Nephron (organoid): ENCODE measurements at regions not wholly inside any gene's neighbourhood (a gene's known extent, or its start where the extent isn't known, plus 50 kb on each side); places are given as distances from the start of the nearest gene placed in this dataset.

Experiments
- H3K27ac Mint-ChIP-seq, 3 experiments: 2 replicates each; pipeline ENCODE4 v1.8.0; 2020; ENCODE audit warnings: mixed read lengths in 3 of 3, mild to moderate bottlenecking in 2 of 3, moderate library complexity in 1 of 3
- H3K27me3 Mint-ChIP-seq: 2 replicates; pipeline ENCODE4 v1.8.0; 2021; ENCODE audit warnings: low read depth, mild to moderate bottlenecking, moderate library complexity, mixed read lengths
- H3K36me3 Mint-ChIP-seq: 2 replicates; pipeline ENCODE4 v1.8.0; 2020; ENCODE audit warnings: low read depth, mixed read lengths
- H3K4me1 Mint-ChIP-seq: 2 replicates; pipeline ENCODE4 v1.8.0; 2020; ENCODE audit warnings: mixed read lengths
- H3K4me3 Mint-ChIP-seq, 3 experiments: 2 replicates each; pipeline ENCODE4 v1.8.0; 2020; ENCODE audit warnings: mild to moderate bottlenecking in 3 of 3, mixed read lengths in 3 of 3, moderate library complexity in 2 of 3
- H3K9me3 Mint-ChIP-seq: 2 replicates; pipeline ENCODE4 v1.8.0; 2020; ENCODE audit warnings: mixed read lengths
- CTCF ChIP-seq, 3 experiments: fragments of 200-600 bp; sonication (generic); IDR thresholded peaks; one replicate each; pipeline ENCODE4 v1.5.0; 2021; ENCODE audit warnings: antibody characterized with exemption in 3 of 3; ENCODE audit not compliant: unreplicated experiment in 3 of 3

- Mint-ChIP-seq H3K36me3 (no peaks in the 10 kb centered on the region), H3K9me3 (no peaks in the 10 kb centered on the region), H3K27ac (peak overlapping the region in 1 of 3 experiments; percentile 12)
Measured at GRCh38 chr3:34256791-34257190, 458.4 kb downstream of the PDCD6IP start.

GRCh38 chr3:34258271-34258998 lies 460.0 kb downstream of the PDCD6IP start:
- Mint-ChIP-seq H3K27ac (no peak overlapping the region), H3K4me3 (no peak overlapping the region), H3K27me3 (peaks cover 3% of the 10 kb centered on the region), H3K9me3 (no peaks in the 10 kb centered on the region), H3K36me3 (no peaks in the 10 kb centered on the region), H3K4me1 (peaks cover 36% of the 10 kb centered on the region)
- no peak for TF ChIP-seq CTCF (IDR thresholded peaks at IDR 0.05; ENCODE audit: unreplicated experiment in 3 of 3)

More at GRCh38 chr3:34256791-34257190, 458.4 kb downstream of the PDCD6IP start:
- H3K27me3 Mint-ChIP-seq, result peaks cover 3% of the 10 kb centered on the region
- no peak overlapping the region for H3K4me3 Mint-ChIP-seq
- peaks cover 21% of the 10 kb centered on the region for H3K4me1 Mint-ChIP-seq
- TF ChIP-seq CTCF (IDR thresholded peaks at IDR 0.05; ENCODE audit: unreplicated experiment in 3 of 3), result no peak

GRCh38 chr3:34260271-34261000 lies 462.0 kb downstream of the PDCD6IP start:
- H3K9me3 Mint-ChIP-seq, result no peaks in the 10 kb centered on the region
- TF ChIP-seq CTCF (IDR thresholded peaks at IDR 0.05; ENCODE audit: unreplicated experiment in 3 of 3), result peak; percentile 62 to 77 (median 68)
- H3K4me3 Mint-ChIP-seq, result no peak overlapping the region
- peak overlapping the region; percentile 57 to 68 (median 58) for H3K27ac Mint-ChIP-seq
- H3K4me1 Mint-ChIP-seq, result peaks cover 48% of the 10 kb centered on the region
- H3K36me3 Mint-ChIP-seq, result no peaks in the 10 kb centered on the region
- H3K27me3 Mint-ChIP-seq, result no peaks in the 10 kb centered on the region

DNA sequence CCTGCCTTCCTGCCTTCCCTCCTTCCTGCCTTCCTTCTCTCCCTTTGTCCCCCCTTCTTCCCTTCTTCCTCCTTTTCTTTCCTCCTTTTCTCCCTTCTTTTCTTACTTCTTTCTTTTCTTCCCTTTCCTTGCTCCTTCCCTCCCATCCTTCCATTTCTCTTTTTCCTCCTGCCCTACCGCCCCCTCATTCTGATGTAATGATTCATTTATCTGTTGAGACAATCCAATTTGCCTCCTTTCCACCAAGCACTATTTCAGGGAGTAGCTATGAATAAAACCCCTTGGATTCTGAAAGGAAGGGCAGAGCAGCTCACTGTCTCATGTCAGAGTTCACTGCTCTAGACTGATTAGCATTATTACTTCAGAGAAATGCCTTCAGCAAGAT lies 462.6 kb downstream of the PDCD6IP start:
- no peaks in the 10 kb centered on the region for H3K9me3 Mint-ChIP-seq
- peak overlapping the region; percentile 57 to 68 (median 58) for H3K27ac Mint-ChIP-seq
- H3K36me3 Mint-ChIP-seq, result no peaks in the 10 kb centered on the region
- peaks cover 48% of the 10 kb centered on the region for H3K4me1 Mint-ChIP-seq
- no peak overlapping the region for H3K4me3 Mint-ChIP-seq
- H3K27me3 Mint-ChIP-seq, result no peaks in the 10 kb centered on the region
- no peak for TF ChIP-seq CTCF (IDR thresholded peaks at IDR 0.05; ENCODE audit: unreplicated experiment in 3 of 3)

GRCh38 chr3:34263101-34263621 lies 464.7 kb downstream of the PDCD6IP start:
- H3K27ac Mint-ChIP-seq, result peak overlapping the region; percentile 45 to 76 (median 73)
- H3K4me3 Mint-ChIP-seq, result peak overlapping the region in 1 of 3 experiments; percentile 14
- no peaks in the 10 kb centered on the region for H3K9me3 Mint-ChIP-seq
- H3K4me1 Mint-ChIP-seq, result peaks cover 60% of the 10 kb centered on the region
- H3K27me3 Mint-ChIP-seq, result no peaks in the 10 kb centered on the region
- no peaks in the 10 kb centered on the region for H3K36me3 Mint-ChIP-seq
- no peak for TF ChIP-seq CTCF (IDR thresholded peaks at IDR 0.05; ENCODE audit: unreplicated experiment in 3 of 3)
